ENCODE measurements at regions not wholly inside any gene's neighbourhood (a gene's known extent, or its start where the extent isn't known, plus 50 kb on each side); places are given as distances from the start of the nearest gene placed in this dataset.

DNA sequence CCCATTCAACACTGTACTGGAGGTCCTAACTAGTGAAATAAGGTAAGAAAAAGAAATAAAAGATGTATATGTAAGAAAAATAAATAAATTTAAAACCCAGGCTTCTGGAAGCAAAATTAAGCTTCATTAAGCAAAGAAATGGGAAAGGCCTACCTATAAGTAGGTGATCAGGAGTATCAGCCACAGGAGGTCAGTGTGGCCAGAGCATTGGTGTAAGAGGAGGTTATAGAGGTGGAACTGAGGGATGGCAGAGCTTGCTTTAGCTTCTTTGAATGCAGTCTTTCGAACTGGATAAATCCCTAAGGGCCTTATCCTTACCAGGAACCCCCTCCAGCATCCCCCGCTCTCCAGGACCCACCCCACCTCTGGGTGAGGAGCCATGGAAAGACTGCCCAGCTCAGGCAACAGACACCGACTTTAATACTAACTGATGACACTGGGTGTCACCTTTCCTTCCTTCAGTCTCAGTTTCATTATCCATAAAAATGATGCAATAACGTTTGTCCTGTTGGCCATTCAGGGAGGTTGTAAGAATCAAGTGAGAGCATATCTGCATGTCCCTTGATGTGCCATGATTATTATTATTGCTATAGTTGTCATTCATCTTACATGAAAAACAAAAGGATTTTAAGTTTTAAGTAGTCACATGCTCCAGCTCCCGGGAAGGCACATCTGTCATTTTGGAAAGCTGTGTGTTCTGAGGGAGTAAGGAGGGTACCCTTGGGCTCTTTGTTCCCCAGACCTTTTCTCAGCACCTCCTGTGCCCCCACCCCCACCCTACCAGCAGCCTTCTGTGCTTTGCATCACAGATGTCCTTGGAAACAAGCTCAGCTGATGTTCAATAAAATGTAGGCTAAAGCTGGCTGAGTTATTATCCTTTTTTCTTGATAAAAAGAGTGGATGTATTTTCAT is 50.8 kb upstream of the CTNNA1 start:
- no TSS peak for BruUV-seq (replicated peaks)
- ChIA-PET POLR2A (interaction anchor here (0.6 kb wide), 1 partner anchor 51 kb away, joined by 5 read pairs; no protein-coding TSS in a partner anchor), CTCF (interaction anchor here (0.5 to 0.6 kb wide), 2 partner anchors 44 to 314 kb away, joined by 3 to 5 read pairs; no protein-coding TSS in a partner anchor)
- no peaks in the 10 kb centered on the region for H3K9me3 ChIP-seq (ENCODE audit: control insufficient read depth, insufficient read depth, low read depth, low read length)
- DNase-seq (ENCODE audit: low read depth, low spot score) (no peak), ATAC-seq (no peak)
- in situ Hi-C loops (cut with HindIII; ENCODE audit: low pct_unique_long_range_greater_than_20kb, low sequenced_read_pairs) = no loop called here
- TF ChIP-seq SIN3A (IDR thresholded peaks at IDR 0.05; ENCODE audit: borderline replicate concordance, insufficient read depth, low read depth, low read length) = no peak
- TF ChIP-seq, protein P1, sequence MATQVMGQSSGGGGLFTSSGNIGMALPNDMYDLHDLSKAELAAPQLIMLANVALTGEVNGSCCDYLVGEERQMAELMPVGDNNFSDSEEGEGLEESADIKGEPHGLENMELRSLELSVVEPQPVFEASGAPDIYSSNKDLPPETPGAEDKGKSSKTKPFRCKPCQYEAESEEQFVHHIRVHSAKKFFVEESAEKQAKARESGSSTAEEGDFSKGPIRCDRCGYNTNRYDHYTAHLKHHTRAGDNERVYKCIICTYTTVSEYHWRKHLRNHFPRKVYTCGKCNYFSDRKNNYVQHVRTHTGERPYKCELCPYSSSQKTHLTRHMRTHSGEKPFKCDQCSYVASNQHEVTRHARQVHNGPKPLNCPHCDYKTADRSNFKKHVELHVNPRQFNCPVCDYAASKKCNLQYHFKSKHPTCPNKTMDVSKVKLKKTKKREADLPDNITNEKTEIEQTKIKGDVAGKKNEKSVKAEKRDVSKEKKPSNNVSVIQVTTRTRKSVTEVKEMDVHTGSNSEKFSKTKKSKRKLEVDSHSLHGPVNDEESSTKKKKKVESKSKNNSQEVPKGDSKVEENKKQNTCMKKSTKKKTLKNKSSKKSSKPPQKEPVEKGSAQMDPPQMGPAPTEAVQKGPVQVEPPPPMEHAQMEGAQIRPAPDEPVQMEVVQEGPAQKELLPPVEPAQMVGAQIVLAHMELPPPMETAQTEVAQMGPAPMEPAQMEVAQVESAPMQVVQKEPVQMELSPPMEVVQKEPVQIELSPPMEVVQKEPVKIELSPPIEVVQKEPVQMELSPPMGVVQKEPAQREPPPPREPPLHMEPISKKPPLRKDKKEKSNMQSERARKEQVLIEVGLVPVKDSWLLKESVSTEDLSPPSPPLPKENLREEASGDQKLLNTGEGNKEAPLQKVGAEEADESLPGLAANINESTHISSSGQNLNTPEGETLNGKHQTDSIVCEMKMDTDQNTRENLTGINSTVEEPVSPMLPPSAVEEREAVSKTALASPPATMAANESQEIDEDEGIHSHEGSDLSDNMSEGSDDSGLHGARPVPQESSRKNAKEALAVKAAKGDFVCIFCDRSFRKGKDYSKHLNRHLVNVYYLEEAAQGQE (IDR thresholded peaks at IDR 0.05; ENCODE audit: insufficient read depth in 1 of 2, low read depth in 2 of 2, low read length in 1 of 2) = no peak
- TF ChIP-seq TCF7L2 (IDR thresholded peaks at IDR 0.05; ENCODE audit: low read depth, low read length) = no peak
- no peak for TF ChIP-seq POLR2AphosphoS5 (IDR thresholded peaks at IDR 0.05; ENCODE audit: low read depth, low read length)
- TF ChIP-seq, protein P2, sequence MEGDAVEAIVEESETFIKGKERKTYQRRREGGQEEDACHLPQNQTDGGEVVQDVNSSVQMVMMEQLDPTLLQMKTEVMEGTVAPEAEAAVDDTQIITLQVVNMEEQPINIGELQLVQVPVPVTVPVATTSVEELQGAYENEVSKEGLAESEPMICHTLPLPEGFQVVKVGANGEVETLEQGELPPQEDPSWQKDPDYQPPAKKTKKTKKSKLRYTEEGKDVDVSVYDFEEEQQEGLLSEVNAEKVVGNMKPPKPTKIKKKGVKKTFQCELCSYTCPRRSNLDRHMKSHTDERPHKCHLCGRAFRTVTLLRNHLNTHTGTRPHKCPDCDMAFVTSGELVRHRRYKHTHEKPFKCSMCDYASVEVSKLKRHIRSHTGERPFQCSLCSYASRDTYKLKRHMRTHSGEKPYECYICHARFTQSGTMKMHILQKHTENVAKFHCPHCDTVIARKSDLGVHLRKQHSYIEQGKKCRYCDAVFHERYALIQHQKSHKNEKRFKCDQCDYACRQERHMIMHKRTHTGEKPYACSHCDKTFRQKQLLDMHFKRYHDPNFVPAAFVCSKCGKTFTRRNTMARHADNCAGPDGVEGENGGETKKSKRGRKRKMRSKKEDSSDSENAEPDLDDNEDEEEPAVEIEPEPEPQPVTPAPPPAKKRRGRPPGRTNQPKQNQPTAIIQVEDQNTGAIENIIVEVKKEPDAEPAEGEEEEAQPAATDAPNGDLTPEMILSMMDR (IDR thresholded peaks at IDR 0.05) = no peak
- no peaks in the 10 kb centered on the region for H3K27me3 ChIP-seq (ENCODE audit: control insufficient read depth, insufficient read depth, low read length)
- intact Hi-C loops (cut with micrococcal nuclease; ENCODE audit: unreplicated experiment) = no loop called here
- no peak overlapping the region for H3K4me3 ChIP-seq (ENCODE audit: low read depth in 2 of 2, low read length in 2 of 2)
- H3K27ac ChIP-seq (ENCODE audit: low read length) = peak overlapping the region; percentile 19; the same call in 1 of the 2 replicates
- no peaks in the 10 kb centered on the region for H3K36me3 ChIP-seq (ENCODE audit: control insufficient read depth, insufficient read depth, low read length)
- 0 out of 2 replicates have a peak, but pooled peaks cover 3% of the 10 kb centered on the region for H3K4me1 ChIP-seq (ENCODE audit: control insufficient read depth, insufficient read depth, low read length)

DNA sequence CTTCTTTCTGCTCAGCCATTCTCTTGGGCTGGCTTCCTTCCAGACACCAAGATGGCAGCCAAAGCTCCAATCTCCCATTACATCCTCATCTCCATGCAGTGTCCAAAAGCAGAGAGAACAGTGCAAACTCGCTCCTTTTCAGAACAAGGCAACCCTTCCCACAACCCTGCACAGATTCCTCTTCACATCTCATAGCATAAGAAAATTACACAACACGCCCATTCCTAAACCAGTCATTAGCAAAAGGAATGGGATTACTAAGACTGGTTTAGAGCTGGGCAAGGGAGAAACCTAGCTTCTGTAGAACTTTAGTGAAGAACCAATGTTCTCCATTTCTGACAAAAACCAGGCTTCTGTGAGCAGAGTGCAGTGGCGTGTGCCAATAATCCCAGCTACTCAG is 51.5 kb upstream of the CTNNA1 start:
- Histone ChIP-seq H3K27ac (ENCODE audit: low read length) (no peak overlapping the region; the same call in 1 of the 2 replicates), H3K27me3 (ENCODE audit: control insufficient read depth, insufficient read depth, low read length) (no peaks in the 10 kb centered on the region), H3K4me1 (ENCODE audit: control insufficient read depth, insufficient read depth, low read length) (0 out of 2 replicates have a peak, but pooled peaks cover 3% of the 10 kb centered on the region), H3K9me3 (ENCODE audit: control insufficient read depth, insufficient read depth, low read depth, low read length) (no peaks in the 10 kb centered on the region), H3K4me3 (ENCODE audit: low read depth in 2 of 2, low read length in 2 of 2) (no peak overlapping the region), H3K36me3 (ENCODE audit: control insufficient read depth, insufficient read depth, low read length) (no peaks in the 10 kb centered on the region)
- CTCF ChIA-PET = interaction anchor here (0.5 kb wide), 1 partner anchor 313 kb away, joined by 3 read pairs; no protein-coding TSS in a partner anchor
- BruUV-seq (replicated peaks) = no TSS peak
- intact Hi-C loops (cut with micrococcal nuclease; ENCODE audit: unreplicated experiment) (no loop called here), in situ Hi-C loops (cut with HindIII; ENCODE audit: low pct_unique_long_range_greater_than_20kb, low sequenced_read_pairs) (no loop called here)
- DNase-seq (ENCODE audit: low read depth, low spot score) (no peak), ATAC-seq (no peak)
- TF ChIP-seq, protein P1 (IDR thresholded peaks at IDR 0.05; ENCODE audit: insufficient read depth in 1 of 2, low read depth in 2 of 2, low read length in 1 of 2) = no peak
- TF ChIP-seq, protein P2 (IDR thresholded peaks at IDR 0.05) = no peak
- TF ChIP-seq POLR2AphosphoS5 (IDR thresholded peaks at IDR 0.05; ENCODE audit: low read depth, low read length) (no peak), TCF7L2 (IDR thresholded peaks at IDR 0.05; ENCODE audit: low read depth, low read length) (no peak), SIN3A (IDR thresholded peaks at IDR 0.05; ENCODE audit: borderline replicate concordance, insufficient read depth, low read depth, low read length) (no peak)
- POLR2A ChIA-PET = no interaction called here
